COLO668 (cell line): ENCODE measurements at regions not wholly inside any gene's neighbourhood (a gene's known extent, or its start where the extent isn't known, plus 50 kb on each side); places are given as distances from the start of the nearest gene placed in this dataset.
A peak's percentile ranks its signal among the peaks of the same experiment; 100 is the strongest.

Experiments used
- DNase-seq: peaks from one replicate; lab custom pipeline; 2025; ENCODE audit not compliant: unreplicated experiment; lab: John Stamatoyannopoulos, UW

- no peak for DNase-seq
Observed at GRCh38 chr17:45679426-45679825, 104.7 kb upstream of the CRHR1 start.

GRCh38 chr17:45680360-45680759 lies 103.8 kb upstream of the CRHR1 start:
- DNase-seq = no peak

DNA sequence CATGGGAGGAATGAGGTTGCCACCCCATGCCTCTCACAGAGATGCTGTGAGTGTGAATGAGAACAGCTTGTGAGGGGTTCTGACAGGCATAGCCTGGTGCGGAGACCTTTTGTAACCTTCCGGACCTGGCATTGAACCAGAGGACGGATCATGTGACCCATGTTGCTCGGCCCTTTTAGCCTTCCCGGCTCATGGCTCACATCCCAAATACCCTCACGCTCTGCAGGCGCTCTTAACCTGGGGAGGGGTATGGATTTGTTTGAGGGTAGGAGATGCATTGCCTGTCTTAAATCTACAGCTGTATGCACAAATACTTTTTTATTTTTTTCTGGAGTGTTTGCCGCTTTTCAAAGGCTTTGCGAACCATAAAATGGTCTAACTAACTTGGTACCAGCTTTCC lies 102.4 kb upstream of the CRHR1 start:
- no peak for DNase-seq

- DNase-seq = no peak
Observed at GRCh38 chr17:45686250-45686649, 97.9 kb upstream of the CRHR1 start.

- DNase-seq = no peak
Observed at GRCh38 chr17:45687594-45687993, 96.5 kb upstream of the CRHR1 start.

GRCh38 chr17:45688353-45688752 lies 95.8 kb upstream of the CRHR1 start:
- DNase-seq = no peak

DNA sequence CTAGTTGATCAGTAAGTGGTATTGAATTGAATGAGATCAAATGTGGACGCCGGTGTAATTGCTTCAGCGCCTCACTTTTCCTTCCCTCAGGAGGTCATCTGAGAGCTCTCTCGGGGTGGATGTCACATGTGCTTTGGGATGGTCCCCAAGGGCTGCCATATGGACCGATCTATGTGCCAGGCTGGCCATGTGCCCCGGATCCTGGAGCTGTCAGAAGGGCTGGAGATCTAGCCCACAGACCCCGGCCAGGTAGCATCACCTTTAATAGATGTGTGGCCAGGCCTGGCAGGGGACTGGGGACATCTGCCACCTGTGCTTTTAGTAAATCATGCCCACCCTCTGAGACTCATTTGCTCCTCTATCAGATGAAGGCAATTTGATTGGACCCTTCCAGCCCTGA lies 95.3 kb upstream of the CRHR1 start:
- DNase-seq = no peak

GRCh38 chr17:45689451-45689850 lies 94.7 kb upstream of the CRHR1 start:
- no peak for DNase-seq

- no peak for DNase-seq
Observed at GRCh38 chr17:45690625-45691275, 93.4 kb upstream of the CRHR1 start.

DNA sequence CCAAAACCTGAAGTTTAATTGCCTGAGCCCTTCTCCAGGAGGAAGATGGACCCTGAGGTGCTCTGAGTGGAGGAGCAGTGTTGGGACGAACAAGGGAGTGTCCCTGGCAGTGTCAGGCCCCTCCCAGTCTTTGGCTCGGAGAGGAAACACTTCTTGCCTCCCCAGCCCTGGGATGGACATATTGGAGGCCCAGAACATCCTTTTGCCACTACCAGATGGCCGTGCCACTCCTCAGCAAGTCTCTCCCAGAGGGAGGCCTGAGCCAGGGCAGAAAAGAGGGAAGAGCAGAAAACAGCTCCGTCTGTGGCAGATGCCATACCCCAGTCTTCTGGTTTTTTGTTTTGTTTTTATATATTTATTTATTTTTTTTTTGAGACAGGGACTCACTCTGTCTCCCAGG lies 91.5 kb upstream of the CRHR1 start:
- DNase-seq = no peak

GRCh38 chr17:45693792-45694191 lies 90.3 kb upstream of the CRHR1 start:
- no peak for DNase-seq

- DNase-seq = no peak
Observed at GRCh38 chr17:45696442-45696841, 87.7 kb upstream of the CRHR1 start.

DNA sequence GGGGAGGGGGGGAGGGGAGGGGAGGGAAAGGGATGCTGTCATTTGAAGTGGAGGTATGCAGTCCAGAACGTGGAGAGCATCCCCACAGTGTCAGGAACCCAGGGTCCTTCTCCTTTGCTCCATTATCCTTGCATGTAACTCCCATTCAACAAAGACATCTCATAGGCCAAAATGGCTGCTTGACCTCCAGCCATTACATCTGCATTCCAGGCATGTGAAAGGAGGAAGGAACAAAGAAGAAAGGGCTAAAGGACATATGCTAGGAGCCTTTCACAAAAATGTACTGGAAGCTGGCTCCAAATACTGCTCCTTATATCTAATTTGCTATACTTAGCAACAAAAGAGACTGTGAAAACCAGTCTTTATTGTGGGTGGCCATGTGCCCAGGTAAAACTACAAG lies 87.0 kb upstream of the CRHR1 start:
- DNase-seq = no peak

DNA sequence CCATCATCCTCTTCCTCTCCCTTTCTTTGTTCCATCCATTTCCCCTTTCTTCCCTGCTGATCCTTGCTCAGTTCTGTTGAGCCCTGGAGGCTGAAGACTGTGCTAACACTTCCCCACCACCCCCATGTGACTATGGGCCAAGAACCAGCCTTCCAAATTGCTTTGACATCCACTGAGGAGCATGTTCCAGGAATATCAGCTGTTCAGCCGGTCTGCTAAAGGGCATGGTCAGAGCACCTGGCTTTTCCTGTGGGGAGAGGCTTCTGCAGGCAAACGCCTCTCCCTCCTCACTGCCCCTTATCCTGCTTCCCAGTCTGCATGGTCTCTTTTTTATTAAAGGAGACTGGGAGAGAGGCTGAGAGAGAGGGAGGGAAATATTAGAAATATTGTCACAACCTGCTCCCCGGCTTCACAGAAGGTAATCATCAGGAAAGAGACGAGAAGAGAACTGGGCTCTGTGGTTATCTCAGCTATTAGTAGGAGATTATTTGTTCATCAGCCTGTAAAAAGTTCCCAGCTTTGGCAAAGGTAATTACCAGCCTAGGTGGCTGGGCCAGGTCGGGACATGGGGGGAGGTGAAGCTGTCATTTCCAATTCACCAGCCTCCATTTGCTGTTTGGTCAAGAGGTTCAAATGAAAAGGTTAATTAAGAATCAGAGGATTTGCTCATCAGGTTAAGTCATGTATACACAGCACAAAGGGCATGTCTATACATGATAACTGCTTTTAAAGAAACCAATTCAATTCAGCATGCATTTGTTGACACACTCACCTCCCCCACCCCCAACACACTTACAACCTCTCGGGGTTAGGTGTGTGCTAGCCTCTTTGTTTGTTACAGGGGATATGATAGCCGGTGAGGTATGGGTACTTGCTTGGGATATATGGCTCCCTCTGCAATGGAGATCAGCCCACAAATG lies 83.7 kb upstream of the CRHR1 start:
- DNase-seq = peak; percentile 27

DNA sequence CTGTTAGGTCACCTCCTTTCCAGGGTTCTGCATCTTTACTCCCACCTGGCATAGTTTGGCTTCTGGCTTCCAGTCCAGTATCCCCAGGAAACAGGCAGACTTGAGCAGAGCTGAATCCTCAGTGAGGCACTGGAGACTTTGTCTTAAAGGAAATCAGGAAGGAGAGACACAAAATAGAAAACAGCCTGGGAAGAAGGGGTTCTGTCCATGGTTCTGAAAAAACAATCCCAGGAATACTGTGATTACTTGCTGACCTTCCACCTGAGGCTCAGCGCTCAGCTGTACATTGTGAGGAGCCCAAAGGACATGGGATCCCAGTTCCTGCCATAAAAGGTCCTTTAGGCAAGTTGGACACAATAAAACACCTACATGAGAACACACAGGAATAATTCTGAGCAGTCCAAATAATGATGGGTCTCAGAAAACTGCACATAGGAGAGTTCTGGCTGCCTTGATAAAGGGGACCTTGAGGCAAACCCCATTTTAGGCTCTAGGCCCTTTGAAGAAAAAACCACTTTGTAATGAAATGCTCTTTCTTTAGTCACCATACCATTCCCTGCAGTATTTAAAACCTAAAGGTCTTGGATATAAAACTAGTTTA lies 81.4 kb upstream of the CRHR1 start:
- DNase-seq = no peak

DNA sequence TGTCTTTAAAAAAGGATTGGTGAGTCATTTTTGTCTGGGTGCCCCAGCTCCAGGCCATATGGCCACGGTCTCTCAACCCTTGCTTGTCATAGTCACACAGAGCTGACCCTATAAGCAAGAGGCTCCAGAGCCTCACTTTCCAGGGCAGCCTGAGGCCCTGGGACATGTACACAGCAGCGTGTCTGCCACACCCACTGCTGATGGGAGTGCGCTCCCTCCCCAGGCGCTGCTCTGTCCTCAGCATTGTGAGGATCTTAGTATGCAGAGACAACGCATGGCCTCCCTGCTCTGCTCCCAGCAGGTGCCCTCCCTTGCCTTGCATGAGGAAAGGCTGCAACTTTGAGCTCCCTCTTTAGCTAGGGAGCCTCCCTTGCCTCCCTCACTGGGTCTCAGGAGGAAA lies 80.8 kb upstream of the CRHR1 start:
- DNase-seq = peak; percentile 1

GRCh38 chr17:45703806-45704205 lies 80.3 kb upstream of the CRHR1 start:
- DNase-seq = no peak

- DNase-seq = no peak
Observed at GRCh38 chr17:45704251-45704650, 79.9 kb upstream of the CRHR1 start.

GRCh38 chr17:45705123-45706009 lies 78.8 kb upstream of the CRHR1 start:
- DNase-seq = peak; percentile 41

DNA sequence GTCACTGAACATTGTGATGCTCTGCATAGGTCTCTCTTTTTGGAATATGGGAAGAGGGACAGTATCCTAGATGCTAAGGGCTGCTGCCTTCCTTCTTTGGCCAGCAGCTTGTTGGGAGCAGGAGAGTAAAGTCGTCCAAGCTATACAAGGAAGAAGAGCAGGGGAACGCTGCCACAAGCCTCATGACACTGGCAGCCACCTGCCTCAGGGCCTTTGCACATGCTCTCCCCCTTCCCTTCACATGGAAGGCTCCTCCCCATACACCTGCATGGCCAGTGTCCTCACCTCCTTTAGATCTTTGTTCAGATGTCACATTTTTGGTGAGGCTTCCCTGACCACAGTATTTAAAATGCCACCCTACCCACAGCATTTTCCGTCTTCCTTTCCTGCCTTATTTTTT lies 78.1 kb upstream of the CRHR1 start:
- DNase-seq = no peak

DNA sequence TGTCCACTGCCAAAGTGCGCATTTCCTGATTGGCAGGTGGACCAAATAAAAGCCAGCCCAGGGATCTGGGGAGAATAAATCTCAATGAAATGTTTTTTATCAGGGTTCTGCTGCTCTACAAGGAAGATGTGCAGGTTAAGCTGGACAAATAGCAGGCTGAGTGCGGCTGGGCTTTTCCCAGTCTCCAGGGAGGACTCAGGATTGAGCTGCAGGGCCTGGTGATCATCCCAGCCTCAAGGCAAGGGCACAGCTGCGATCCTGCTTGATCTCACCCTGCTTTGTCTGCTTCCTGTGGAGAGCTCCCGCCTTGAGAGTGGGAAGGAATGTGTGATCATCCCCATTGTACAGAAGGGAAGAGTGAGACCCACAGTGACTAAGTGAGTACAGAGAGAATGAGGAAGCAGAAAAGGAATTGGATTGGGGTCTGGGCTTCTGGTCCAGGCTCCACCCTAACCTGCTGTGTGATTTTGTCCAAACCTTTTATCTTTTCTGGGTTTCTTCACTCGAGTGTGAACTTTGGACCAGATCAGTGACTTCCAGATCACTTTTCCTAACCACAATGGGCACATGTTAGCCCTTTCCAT lies 75.3 kb upstream of the CRHR1 start:
- no peak for DNase-seq
